ENCODE measurements at regions not wholly inside any gene's neighbourhood (a gene's known extent, or its start where the extent isn't known, plus 50 kb on each side); places are given as distances from the start of the nearest gene placed in this dataset.

GRCh38 chr4:138919094-138919936, 96.3 kb upstream of the NOCT start:
- DNase-seq = peak; percentile 74

DNA sequence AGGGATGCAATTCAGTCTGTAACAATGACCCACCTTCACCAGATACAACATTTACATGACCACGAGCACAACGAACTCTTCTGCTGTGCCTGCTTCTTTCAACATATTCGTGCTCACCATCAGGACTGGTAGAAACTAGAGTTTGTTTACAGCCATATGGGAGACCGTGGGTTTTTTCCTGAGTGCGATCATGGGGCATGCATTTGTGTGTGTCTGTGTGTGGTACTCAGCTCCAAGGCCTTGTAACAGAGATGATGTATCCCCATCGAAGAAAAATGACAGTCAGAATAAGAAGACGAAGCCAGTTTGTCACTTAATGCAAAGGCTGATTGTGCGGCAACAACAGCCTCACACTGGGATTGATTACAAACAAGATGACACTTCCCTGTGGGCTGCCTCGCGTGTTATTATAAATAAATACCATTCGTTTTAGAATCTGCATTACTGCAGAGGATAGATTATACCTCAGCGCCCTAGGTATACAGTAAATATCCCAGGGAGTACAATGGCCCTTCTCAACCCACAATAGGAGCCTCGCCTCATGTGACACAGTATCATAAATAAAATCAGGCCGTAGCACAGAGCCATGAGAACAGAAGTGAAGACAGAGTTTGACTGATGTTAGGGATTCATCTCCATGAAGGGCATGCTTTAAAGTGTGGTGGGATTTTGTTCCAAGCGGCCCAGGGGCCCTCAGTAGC, 97.3 kb upstream of the NOCT start:
- no peak for DNase-seq

- DNase-seq = no peak
Measured at GRCh38 chr4:138916763-138917162, 98.8 kb upstream of the NOCT start.

DNA sequence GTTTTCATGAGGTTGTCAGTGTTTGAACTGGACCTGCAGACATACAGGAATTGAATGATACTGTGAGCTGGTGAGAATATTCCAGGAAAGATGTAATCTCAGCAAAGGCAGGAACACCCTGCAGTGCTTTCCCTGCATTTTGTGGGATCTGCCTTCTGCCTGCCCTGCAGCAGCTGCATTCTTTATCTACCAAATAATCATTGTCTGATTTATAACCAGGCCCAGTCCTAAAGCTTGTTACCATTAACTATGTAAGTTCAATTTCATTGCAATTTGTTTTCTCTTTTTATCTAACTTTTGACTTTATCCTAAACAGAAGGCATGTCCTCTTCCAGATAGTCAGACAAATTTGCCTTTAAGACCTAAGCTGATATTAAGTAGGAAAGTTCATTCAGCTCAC, 99.8 kb upstream of the NOCT start:
- DNase-seq = no peak

DNA sequence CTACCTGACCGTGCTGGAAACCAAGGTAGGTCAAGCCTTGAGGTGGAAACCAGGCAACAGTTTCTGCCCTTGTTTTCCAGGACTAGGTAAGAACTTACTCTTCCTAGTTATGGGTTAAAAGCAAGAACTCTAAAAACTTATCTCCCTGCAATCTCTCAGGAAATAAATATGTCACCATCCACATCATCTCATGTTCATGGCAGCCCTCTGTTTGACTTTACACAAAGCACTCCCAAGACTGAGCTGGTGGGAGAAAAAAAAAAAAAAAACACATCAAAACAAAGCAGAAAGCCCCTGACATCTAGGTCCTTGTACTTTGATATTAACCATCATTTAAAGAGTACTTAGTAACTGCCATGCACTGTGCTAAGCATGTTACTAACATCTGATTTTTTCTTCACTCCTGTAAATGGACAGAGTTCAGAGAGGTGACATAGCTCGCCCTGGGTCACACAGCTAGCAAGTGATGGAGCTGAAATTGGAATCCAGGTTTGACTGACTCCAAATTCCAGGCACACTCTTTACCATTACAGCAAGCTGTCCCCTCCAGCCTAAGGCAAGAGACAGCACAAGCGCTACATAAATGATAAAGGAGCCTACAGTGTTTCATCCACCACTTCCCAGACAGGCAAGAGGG, 102.8 kb upstream of the NOCT start:
- DNase-seq = no peak

DNA sequence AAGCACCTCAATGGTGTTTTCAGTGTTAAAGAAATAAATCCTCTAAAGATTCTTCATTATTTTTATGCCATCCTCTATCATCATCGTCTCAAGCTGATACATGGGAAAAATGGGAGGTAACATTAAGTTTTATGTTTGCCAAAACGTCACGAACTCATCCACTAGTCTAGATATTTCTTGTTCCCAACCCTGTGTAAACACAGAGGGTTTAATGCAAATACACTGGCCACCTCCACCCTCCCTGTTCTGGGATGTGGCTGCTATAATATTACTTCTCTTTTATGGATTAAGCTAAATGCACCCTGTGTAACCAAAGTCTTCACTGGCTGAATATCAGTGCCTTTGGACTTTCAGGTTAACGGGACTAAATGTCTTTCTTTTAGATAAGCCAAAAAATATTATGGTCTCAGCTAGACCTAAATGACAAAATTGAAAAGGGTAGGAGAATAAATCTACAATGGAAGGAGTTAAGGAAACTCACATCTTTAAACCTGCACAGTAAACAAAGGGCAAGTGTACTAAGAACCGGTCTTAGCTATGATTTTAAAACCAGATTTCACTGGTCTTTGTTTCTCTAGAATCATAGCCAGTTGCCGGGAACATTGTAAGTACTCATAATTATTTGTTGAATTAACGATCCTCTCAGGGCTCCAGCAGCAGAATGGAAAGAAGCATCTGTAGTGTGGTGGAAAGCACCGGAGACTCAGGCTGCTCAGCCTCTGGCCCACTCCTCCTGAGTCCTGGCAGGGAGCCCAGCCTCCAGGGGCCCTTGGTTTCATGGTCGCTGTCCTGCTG, 103.5 kb upstream of the NOCT start:
- no peak for DNase-seq

DNA sequence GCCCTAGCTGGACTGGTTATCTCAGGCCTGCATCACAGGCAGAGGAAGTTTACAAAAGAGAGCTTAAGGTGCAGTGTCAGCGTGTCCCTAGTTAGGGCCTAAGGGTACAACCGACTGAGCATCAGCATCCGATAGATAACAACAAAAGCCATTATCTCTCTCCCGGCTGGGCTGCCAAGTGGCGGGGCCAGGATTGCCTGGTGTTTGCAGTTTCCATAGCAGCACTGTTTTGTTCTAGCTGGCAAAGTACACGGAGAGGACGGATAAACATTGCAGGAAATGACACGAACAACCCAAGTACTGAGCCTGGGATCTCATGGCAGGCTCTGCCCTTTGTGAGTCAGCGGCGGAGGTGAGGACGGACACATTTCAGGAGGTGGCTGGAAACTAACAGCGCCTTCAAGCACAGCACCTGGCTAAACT, 104.7 kb upstream of the NOCT start:
- peak; percentile 42 for DNase-seq

DNA sequence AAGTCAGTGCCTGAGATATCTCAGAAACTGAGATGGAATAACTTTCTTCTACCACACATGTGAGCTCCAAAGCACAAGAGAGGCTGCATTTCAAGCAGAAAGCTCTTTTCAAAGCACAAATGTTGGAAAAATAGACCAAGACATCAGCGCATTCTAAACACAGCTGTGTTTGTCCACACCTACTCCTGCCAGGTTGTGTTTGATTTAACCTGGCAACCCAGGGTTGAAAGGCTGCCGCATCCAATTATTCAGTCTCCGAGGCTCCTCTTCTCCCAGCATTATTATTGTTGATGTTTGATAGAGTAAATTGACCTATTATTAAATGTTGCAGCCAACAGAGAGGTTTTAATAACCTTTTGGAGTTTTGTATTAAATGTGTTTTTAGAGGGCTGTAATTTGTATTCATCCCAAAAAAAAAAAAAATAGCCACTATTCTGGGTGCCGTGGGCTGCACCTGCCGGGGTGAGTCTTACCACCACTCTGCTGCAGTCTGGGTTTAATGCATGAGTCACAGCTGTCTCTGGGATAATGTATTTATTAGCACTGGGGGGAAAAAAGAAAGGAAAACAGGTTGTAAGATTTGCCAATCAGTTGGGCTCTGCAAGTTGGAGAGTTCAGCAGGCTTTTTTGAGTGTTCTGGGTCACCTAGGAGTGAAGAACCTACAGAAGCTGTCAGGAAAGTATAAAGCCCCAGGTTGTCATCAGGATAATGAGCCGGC, 105.2 kb upstream of the NOCT start:
- DNase-seq = no peak

DNA sequence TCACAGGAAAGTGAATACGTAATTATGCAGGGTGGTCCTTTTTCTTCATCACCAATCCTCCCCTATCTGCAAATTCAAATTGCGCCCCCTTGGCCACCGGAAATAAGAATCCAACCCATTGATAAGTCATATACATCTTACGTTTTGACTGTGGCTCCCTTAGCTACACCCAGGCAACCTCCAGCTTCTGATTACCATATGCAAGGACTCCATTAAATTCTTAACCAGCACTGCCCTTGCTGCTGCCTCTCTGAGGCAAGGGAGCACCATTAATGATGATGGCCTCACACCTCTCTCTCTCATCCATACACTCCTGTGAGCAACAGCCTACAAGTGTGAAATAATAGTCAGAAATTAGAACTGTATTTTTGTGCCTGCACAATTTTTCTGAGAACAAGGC, 106.0 kb upstream of the NOCT start:
- no peak for DNase-seq

- no peak for DNase-seq
Measured at GRCh38 chr4:138908134-138908533, 107.4 kb upstream of the NOCT start.

- no peak for DNase-seq
Measured at GRCh38 chr4:138907174-138907573, 108.4 kb upstream of the NOCT start.

DNA sequence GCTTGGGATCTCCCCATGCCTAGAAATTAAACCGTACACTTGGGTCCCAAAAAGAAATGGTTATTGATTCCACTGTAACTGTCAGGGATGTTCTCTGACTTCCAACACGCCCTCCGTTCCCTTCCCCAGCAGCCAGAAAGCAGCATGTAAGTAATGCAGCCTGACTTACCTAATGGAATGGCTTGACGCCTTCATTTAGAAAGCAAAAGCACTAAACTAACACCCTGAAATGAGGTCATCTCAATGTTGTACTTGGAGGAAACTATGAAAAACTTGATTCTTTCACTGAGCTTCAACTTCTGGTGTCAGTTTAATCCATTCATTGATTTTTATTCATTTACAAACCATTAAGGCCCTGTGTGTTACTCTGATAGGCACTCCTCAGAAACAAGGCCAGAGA, 110.8 kb upstream of the NOCT start:
- DNase-seq = no peak

DNA sequence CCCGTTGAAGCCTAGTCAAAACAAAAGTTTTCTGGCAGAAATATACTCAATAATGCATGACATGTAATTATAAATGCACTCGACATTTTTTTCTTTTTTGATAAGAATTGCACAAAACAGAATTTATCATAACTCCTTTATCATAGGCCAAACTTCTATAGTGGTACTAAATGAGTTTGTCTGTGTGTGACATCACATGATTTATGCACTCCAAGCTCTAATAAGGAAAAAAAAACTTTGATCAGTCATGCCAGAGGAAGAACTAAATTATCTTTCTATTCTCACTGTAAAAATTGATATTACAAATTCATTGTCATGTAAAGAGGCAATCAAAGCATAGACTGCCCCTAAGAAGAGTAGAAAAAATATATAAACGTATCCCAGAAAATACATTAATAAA, 112.4 kb upstream of the NOCT start:
- no peak for DNase-seq

GRCh38 chr4:138902705-138903104, 112.9 kb upstream of the NOCT start:
- DNase-seq = no peak

GRCh38 chr4:138901177-138901576, 114.4 kb upstream of the NOCT start:
- DNase-seq = no peak

DNA sequence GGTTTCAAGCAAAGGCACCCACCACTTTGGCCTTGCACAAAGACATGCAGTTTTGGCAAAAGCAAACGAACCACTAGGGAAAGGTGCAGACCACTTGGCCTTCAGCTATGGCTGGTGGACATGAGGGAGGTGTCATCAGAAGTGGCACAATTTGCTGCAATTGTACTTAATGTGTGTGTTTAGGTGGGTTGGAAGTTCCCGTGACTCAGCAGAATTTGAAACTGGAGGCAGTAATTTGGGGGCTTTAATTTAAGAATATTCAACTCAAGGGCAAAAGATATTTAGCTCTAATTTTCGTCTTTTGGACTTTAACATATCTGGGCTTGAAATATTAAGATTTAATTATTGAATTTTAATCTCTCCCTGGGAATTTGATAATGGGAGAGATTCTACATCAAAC, 115.6 kb upstream of the NOCT start:
- DNase-seq = no peak

- no peak for DNase-seq
Measured at GRCh38 chr4:138898282-138898681, 117.3 kb upstream of the NOCT start.

GRCh38 chr4:138897811-138898226, 117.8 kb upstream of the NOCT start:
- DNase-seq = no peak

- DNase-seq = no peak
Measured at GRCh38 chr4:138894709-138895108, 120.9 kb upstream of the NOCT start.

DNA sequence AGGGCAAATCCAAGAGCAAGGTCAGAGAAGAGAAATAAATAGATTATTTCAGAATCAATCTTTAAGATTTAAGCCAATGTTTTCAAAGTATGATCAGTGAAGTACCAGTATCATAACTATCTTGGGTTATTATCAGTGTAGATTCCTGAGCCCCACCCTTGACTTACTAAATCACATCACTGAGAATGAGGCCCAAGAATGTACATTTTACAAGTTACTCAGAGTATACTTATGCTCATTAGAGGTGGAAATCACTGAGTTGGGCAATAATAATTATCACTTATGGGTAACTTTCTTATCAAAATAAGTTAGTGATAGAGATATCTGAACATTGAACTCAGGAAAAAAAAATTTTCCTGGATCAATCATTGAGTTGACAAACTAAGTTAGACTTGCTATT, 121.6 kb upstream of the NOCT start:
- DNase-seq = no peak

All from left kidney (tissue), 1 donor.